SKM-1 (cell line): ENCODE measurements at regions not wholly inside any gene's neighbourhood (a gene's known extent, or its start where the extent isn't known, plus 50 kb on each side); places are given as distances from the start of the nearest gene placed in this dataset.

Experiments
- DNase-seq: peaks from one replicate; lab custom pipeline; 2025; ENCODE audit not compliant: unreplicated experiment; lab: John Stamatoyannopoulos, UW

GRCh38 chr6:132868057-132868456, 53.7 kb downstream of the RPS12 start:
- DNase-seq, result no peak

DNA sequence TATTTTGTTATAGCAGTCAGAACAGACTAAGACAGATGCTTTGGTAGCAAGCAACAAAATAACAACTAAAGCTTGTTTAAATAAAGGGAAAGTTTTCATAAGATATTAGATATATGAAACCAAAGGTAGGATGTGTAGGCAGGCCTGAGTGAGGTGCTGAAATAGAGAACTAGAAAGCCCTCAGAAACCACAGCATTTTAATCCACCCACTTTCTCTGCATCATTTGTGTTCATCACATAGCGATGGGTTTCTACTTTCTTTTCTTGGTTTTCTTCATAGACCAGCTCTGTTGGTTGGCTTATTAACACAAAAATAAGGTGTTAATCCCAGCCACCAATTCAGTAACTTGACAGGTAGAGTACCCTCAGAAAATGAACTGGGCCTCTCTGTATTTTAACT, 58.6 kb downstream of the RPS12 start:
- DNase-seq, result no peak

GRCh38 chr6:132877003-132877402, 62.6 kb downstream of the RPS12 start:
- no peak for DNase-seq

DNA sequence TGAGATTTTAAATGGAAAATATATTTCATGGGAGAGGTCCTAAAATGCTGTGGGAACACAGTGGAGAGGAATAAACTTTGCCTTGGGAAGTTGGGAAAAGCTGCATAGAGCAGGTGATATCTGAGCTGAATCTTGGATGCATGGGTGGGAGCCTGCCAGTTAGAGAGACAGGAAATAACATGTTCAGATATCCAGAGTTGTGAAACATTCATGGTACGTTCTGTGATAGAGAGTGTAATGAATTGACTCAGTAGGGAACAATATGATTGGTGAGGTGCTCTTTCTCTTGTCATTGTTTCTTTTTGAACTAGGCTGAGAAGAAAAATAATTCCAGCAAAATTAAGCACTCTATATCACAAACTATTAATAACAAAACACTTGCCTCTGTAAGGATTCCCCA, 72.8 kb downstream of the RPS12 start:
- DNase-seq, result no peak

GRCh38 chr6:132888701-132889100, 74.3 kb downstream of the RPS12 start:
- no peak for DNase-seq

DNA sequence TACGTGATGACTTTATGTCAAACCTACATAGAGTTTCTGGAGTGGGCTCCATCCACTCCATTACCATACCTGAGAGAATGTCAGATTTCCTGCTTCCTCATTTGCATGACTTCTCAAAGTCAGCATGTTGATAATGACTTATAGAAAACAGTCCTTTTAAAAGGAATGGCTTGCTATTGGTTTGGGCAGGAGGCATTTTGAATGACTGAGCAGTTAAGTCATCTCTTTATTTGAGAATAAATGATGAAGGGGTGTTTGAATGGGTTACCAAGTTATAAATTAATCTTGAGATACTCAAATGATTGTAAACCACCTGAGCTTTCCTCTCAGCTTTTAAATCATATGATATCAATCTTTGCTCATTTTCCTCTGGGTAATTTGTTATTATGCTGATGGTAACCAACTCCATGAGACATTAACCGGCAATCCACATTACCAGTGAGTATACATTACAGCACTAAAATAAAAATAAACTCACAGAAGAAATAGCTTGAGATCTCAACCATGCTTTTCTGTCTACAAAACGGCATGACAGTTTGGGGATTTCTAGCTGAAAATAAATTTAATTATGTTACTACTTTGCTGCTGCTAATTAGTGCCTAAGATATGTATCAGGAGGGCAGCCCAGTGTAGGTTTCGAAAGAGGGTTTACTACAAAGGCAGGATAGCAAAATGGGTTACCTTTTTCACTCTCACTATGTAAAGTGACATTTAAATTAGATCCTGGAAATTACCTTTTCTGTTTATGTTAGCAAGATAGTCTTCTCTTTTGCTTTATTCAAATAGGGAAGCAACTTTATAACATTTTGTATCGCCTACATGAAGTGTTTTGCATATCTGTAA, 78.8 kb downstream of the RPS12 start:
- no peak for DNase-seq

DNA sequence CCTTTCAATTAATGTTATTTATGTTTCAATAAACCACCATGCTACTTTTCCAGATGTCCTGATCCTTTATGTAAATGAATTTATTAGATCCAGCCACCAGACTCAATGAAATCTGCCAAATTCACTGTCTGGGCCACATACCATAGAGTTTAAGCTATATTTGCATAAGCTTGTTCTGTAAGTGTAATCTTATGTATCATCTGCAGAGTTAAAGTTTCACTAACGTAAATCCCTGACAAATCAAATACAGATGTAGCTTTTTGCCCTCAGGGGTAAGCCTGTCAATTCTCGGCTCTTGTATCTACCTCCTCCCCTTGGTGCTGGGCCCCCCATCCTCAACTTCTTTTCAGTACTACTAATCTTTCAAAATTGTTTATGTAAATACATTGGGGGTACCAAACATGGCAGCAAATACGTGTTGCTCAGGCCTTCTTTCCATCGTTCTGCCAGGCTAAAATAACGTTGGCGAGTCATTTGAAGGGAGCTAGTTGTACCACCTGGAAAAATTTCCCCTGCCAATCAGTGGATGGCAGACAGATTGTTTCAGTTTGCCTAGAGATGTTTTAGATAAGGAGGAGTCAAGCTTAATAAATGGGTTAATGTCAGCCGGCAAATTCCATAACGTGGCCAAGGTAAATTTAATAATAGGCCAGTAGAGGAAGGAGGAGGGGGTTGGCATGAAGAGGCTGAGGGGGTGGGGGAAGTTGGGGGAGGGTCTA, 79.6 kb downstream of the RPS12 start:
- no peak for DNase-seq

- DNase-seq, result no peak
These were observed 84.0 kb downstream of the RPS12 start for GRCh38 chr6:132898376-132898775.

DNA sequence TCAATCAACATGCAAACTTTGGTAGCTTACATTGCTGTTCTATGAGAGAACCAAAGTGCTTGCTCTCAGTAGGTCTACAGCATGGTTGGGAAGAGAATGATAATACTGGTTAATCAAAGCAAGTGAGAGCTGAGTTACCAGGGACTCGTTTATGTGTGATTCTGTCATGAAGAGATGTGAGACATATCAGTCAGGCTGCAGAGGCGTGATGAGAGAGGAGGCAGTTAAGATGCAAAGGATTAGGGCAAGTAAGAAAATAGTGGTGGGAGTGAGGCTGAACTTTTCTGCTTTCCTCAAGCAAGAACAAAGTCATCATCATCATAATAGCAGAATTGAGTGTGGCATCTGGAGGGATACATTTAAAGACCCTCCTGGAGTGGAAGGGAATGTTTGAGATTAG, 86.5 kb downstream of the RPS12 start:
- DNase-seq, result no peak

DNA sequence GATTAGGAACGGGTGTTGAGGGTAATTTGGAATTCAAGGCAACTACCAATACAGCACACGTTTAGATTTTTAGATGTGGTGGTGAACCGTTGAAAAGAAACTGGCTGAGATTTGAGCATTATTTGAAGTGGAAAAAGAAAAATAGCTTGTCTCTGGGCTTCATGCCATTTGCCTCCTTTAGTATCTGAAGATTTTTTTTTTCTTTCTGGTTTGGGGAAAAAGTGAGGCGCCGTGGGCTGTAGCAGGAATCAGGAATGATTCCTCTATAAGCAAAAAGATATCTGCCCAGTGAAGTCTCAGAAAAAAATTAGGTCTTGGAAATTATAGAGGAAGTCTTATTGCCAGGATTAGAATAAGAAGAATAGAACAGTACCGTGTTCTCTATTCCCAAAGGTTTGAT, 88.5 kb downstream of the RPS12 start:
- DNase-seq, result no peak

DNA sequence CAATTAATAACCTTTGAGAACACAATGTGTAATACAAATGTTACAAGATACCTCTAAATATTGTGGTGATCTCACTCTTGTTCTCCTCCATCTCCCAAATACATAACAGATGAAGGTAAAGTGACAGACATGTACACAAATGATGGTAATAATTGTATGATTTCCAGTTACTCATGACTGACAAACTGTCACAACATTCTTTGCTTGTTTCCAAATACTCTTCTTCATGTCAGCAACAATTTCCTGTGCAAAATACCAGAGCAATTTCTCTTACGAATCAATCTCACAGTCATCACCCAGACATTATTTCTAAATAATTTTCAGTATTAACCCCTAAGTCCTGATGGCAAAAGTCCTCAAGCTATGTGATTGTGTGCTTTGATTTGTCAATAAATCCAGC, 92.9 kb downstream of the RPS12 start:
- no peak for DNase-seq

- no peak for DNase-seq
These were observed 93.5 kb downstream of the RPS12 start for GRCh38 chr6:132907914-132908313.

GRCh38 chr6:132909742-132910141, 95.4 kb downstream of the RPS12 start:
- no peak for DNase-seq

DNA sequence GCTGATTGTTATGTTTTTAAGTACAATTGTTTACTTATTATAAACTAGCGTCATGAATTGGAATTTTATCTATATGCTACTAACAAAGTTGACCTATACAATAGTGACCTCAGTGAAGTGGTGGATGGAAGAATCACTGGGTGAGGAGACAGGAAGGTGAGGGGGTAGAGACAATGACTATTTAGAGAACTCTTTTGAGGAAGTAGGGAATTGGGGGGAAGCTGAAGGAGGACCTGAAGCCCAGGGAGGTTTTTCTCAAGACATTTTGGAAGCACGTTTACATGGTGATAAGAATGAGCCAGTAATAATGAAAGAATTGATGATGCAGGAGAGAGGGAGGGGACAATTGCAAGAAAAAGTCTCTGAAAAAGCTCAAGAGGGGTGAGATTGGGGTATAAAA, 96.4 kb downstream of the RPS12 start:
- DNase-seq, result peak; percentile 13

DNA sequence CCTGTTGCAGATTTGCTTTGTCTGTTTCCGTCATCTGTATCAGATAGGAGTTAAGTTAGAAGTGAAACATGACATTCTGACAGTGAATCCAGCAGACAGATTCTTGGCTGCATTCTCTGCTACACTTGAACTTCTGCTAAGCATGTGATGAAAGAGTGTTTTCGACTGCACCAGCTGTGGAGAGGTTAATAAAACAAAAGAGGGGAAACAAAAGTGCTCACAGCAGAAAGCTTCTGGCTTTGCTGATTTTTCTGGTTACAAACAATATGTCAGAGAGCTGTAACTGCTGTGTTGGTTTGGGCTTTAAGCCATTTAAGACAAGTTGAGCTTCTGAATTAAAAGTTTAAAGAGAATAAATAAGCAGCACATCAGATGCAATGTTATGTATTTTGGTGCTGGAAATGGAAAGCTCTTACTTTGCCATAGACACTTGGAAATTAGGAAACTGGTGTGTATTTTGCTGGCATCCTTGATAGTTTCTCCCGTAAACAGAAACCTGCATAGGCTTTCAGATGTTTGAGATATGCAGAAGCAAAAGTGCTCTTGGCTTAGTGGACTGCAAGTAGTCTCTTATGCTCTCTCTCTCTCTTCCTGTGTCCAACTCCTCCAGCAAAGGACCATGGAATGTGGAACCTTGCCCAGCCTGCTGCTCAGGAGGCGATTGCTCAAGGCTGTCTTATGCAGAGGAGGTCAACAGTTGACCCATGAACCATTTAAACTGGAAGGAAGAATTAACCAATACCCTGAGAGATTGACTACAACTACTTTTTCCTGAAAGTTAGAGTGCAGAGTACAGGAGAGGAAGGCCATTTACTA, 104.9 kb downstream of the RPS12 start:
- no peak for DNase-seq

- DNase-seq, result no peak
These were observed 113.3 kb downstream of the RPS12 start for GRCh38 chr6:132927713-132928112.

DNA sequence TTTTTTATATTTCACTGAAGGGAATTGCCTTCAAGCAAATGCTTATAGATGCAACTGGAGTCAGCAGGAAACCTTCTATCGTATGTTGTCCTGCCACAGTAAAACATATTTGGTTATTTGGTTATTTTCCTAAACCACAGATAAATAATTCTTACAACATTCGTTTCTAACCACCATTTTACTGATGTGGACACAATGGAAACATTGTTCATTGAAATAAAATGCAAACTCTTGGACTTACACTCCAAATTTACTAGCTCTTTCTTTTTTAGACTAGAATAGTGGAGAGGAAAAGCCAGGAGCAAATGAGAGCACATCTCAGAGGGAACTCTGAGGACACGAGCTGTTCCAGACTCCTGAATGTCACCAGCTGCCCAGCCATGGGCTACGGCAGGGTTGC, 114.8 kb downstream of the RPS12 start:
- DNase-seq, result no peak

DNA sequence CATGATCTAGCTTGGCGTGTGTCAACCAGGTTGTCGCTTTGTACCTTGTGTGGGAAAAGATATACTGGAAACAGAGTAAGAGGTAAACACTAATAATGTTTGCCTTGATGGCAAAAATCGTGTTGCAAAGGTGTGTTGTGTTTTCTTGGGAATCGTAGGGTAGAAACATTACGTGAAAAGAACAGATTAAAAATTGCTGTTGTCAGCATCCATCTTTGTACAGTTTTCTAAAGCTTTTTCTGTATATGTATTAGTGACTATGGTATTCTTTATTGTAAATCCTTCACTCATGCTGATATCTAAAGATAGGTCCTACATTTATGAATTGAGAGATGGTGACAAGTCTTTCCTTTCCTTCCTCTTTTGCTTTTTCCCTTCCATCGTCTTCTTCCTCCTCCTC, 116.9 kb downstream of the RPS12 start:
- DNase-seq, result no peak

- no peak for DNase-seq
These were observed 117.7 kb downstream of the RPS12 start for GRCh38 chr6:132931936-132932514.

GRCh38 chr6:132932588-132932987, 118.2 kb downstream of the RPS12 start:
- no peak for DNase-seq

- no peak for DNase-seq
These were observed 118.7 kb downstream of the RPS12 start for GRCh38 chr6:132933090-132933489.
